Neural cell (in vitro differentiated cells): ENCODE measurements at regions not wholly inside any gene's neighbourhood (a gene's known extent, or its start where the extent isn't known, plus 50 kb on each side); places are given as distances from the start of the nearest gene placed in this dataset.

Source experiments
- EP300 ChIP-seq: fragments of 450-650 bp; conservative IDR thresholded peaks from 2 replicates; pipeline ENCODE4 v1.6.1; 2014; ENCODE audit warnings: antibody characterized with exemption, mild to moderate bottlenecking, moderate library complexity; ENCODE audit not compliant: poor library complexity, severe bottlenecking
- MXI1 ChIP-seq: fragments of 450-650 bp; conservative IDR thresholded peaks from 2 replicates; pipeline ENCODE4 v1.6.1; 2014; ENCODE audit warnings: antibody characterized with exemption, mild to moderate bottlenecking; ENCODE audit not compliant: poor library complexity, severe bottlenecking
- RAD21 ChIP-seq: fragments of 450-650 bp; conservative IDR thresholded peaks from 2 replicates; pipeline ENCODE4 v1.6.1; 2014; ENCODE audit warnings: antibody characterized with exemption, mild to moderate bottlenecking, moderate library complexity
- TAF1 ChIP-seq: IDR thresholded peaks from 2 replicates; pipeline ENCODE4 v1.6.1; 2012; ENCODE audit warnings: low read depth
- TF ChIP-seq, protein P1 (sequence below): fragments of 450-650 bp; IDR thresholded peaks from 2 replicates; pipeline ENCODE4 v1.5.1; 2014; ENCODE audit warnings: antibody characterized with exemption, mild to moderate bottlenecking, moderate library complexity; ENCODE audit not compliant: poor library complexity, severe bottlenecking
- TF ChIP-seq, protein P2 (sequence below): IDR thresholded peaks from 2 replicates; pipeline ENCODE4 v1.6.1; 2012; ENCODE audit warnings: borderline replicate concordance

DNA sequence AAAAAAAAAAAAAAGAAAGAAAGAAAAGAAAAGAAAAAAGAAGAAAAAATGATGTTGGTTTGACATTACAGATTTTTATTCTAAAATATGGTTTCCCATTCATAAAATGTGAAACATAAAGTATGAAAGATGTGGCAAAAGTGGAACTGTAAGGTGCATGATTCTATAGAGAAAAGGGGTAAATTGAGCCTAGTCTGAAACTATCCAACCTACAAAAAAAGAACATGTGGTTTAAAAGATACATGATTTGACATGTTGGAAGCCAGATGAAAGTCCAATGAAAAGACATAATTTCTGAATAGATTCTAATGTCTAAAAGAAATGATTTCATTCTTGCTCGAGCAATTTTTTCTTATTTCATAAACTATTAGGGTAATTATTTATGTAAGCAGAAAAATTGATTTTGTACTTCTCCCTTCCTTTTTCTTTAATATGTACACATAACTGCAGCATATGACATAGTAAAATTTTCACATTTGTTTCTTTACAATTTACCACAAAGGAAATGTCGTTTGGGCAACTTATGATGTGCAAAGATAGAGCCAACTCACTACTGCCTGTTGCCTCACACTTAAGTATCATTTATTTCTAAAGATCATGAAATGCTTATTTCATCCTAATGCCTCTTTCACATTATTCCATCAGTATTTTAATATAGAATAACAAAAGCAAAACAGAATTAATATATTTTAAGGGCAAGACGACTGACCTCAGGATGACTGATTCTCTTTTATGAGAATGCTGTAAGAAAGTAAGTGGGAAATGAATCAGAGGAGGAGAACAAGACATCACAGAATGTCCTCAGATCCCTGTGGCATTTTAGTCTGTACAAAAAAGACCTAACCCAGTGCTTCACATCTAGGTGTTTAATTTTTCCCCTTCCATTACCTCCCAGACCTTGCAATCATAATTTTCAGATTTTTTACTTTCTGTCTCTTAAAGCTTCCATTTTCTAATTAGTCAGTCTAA, 165.8 kb upstream of the HMCN1 start:
- TF ChIP-seq, protein P1, sequence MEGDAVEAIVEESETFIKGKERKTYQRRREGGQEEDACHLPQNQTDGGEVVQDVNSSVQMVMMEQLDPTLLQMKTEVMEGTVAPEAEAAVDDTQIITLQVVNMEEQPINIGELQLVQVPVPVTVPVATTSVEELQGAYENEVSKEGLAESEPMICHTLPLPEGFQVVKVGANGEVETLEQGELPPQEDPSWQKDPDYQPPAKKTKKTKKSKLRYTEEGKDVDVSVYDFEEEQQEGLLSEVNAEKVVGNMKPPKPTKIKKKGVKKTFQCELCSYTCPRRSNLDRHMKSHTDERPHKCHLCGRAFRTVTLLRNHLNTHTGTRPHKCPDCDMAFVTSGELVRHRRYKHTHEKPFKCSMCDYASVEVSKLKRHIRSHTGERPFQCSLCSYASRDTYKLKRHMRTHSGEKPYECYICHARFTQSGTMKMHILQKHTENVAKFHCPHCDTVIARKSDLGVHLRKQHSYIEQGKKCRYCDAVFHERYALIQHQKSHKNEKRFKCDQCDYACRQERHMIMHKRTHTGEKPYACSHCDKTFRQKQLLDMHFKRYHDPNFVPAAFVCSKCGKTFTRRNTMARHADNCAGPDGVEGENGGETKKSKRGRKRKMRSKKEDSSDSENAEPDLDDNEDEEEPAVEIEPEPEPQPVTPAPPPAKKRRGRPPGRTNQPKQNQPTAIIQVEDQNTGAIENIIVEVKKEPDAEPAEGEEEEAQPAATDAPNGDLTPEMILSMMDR: no peak
- TF ChIP-seq TAF1: no peak
- TF ChIP-seq, protein P2, sequence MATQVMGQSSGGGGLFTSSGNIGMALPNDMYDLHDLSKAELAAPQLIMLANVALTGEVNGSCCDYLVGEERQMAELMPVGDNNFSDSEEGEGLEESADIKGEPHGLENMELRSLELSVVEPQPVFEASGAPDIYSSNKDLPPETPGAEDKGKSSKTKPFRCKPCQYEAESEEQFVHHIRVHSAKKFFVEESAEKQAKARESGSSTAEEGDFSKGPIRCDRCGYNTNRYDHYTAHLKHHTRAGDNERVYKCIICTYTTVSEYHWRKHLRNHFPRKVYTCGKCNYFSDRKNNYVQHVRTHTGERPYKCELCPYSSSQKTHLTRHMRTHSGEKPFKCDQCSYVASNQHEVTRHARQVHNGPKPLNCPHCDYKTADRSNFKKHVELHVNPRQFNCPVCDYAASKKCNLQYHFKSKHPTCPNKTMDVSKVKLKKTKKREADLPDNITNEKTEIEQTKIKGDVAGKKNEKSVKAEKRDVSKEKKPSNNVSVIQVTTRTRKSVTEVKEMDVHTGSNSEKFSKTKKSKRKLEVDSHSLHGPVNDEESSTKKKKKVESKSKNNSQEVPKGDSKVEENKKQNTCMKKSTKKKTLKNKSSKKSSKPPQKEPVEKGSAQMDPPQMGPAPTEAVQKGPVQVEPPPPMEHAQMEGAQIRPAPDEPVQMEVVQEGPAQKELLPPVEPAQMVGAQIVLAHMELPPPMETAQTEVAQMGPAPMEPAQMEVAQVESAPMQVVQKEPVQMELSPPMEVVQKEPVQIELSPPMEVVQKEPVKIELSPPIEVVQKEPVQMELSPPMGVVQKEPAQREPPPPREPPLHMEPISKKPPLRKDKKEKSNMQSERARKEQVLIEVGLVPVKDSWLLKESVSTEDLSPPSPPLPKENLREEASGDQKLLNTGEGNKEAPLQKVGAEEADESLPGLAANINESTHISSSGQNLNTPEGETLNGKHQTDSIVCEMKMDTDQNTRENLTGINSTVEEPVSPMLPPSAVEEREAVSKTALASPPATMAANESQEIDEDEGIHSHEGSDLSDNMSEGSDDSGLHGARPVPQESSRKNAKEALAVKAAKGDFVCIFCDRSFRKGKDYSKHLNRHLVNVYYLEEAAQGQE: no peak
- TF ChIP-seq MXI1: no peak
- no peak for TF ChIP-seq EP300
- TF ChIP-seq RAD21: no peak
